ENCODE measurements at regions not wholly inside any gene's neighbourhood (a gene's known extent, or its start where the extent isn't known, plus 50 kb on each side); places are given as distances from the start of the nearest gene placed in this dataset.
"Not testable (repeated sequence)": the region's sequence is repeated elsewhere in the genome, so short reads cannot be mapped to it uniquely, and the experiment has no call there.

- no peak for DNase-seq
Observed at GRCh38 chr3:144546539-144546938, 574.9 kb downstream of the DIPK2A start.

DNA sequence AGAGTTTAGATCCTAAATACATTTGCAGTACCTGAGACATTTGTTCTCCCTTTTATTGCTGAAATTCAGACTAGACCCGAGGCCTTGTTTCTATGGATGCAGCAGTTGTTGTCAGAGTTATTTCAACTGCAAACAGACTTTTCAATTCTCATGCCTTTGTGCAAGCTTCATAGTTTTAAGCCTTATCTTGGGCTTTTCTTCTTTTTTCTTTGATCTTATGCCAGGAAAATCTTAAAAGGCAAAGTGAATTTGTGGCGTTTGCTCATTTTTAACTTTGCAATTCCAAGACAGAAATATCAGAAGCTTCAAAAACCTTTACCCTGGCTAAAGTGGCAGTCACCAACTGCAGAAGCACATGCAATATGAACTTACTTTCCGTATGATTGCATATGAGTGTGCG lies 576.7 kb downstream of the DIPK2A start:
- no peak for DNase-seq

- DNase-seq, result no peak
Observed at GRCh38 chr3:144549166-144549565, 577.5 kb downstream of the DIPK2A start.

DNA sequence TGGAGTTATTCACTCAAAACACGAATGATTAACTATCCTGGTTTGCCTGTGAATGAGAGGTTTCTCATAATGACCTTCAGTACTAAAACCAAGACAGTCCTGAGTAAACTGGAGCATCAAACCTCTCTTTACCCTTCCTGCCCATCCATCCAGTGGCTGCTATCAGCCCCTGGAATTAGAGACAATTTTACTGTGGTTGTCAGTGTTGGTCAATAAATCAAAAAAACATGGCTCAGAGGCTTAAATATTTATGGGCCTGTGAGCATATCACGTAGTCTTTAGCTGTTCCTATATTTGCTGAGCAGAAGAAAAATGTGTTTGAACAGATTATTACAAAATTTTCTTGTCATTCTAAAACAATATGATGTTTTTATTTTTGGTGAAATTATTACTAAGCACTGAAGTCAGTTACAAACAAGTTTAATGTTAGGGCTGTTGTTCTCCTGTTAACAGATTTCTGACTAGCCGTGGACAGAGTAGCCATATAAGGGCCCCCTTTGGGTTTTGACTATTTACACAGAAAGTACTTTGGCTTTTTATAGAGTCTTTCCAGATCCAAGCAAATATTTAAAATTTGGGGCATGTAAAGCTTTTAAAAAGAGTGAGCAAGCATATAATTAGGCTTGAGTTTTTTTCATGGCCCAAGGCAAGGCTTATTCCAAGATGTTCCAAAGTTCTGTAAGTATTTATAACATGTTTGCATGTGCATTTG lies 580.9 kb downstream of the DIPK2A start:
- DNase-seq, result no peak

DNA sequence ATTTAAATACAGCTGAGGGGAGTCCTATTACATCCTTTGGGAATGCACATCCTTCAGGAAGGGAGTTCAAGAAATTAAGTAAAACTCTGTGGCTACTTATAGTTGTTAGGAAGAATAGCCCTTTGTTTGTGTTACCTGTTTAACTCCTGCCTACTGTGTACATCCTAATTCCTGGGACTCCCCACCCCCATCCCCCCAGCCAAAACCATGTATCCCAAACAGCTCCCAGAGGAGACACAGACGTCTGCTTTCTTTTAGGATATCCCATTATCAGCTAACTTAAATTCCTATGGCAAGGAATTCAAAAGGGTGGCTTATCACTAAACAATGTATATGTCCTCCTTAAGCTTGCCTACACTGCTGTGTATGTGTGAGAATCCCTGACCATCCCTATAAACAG lies 581.7 kb downstream of the DIPK2A start:
- no peak for DNase-seq

DNA sequence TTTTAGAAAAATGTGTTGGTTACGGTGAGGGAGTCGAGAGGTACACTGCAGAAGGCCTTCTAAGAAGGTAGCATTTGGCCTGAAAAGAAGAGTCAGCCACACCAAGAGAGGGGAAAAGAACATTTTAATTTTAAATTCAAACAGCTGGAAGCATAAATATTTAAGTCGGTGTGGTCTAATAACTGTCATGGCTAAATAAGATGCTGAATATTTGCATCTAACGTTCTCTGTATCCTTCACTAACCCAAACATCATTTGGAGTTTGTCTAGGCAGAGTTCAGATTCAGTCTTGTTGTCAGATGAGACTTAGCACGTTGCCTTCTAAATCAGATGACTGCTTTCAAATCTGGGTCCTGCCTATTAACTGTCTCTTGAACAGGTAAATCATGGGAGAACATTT lies 583.3 kb downstream of the DIPK2A start:
- DNase-seq, result no peak

DNA sequence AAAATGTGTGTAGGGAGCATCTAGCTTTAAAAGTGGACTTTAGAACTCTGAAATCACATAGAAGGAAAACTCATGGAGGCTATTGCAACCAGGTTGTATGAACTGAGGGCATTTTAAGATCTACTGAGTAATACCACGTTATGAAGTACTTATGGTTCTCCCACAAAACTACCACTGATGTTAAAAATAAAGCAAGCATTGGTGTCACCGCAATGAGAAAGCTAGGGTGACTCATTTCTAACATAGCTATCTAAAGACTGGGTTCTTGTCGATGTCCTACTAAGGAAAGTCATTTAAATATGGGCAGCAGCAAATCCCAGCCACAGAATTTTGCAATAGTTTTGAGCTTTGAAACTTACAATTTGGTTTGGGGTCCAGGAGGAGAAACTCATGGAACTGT lies 584.8 kb downstream of the DIPK2A start:
- peak; percentile 3 for DNase-seq

DNA sequence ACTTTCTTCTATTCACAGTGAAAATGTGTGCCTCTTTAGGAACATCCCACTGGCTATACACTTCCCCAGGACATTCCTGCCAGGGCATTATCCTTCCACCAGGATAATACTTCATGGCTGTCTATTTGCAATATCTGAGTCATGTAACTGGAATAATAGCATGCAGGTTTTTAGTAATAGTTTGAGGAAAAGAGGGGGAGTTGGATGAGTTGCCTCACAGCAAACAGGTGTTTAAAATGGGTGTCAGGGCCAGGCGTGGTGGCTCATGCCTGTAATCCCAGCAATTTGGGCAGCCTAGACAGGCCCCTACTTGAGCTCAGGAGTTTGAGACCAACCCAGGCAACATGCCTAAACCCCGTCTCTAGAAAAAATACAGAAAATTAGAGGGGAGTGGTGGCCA lies 585.9 kb downstream of the DIPK2A start:
- peak; percentile 9 for DNase-seq

DNA sequence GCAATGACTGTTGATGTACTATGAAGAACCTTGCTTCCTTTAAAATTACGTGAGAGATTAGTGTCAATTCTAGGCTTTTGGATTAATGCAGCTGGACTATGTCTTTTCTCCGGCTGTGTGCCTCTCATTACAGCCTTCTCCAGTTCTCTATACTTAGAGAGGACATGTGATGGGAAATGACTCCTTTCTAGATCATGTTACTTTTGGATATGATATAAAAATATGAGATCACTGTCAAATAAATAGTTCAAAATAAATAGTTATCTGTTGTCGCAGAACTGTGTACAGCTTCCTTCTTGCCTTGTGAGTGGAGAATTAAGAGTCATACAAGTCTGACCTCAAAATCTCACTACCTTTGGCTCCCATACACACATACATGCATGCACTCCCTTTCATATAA lies 592.4 kb downstream of the DIPK2A start:
- no peak for DNase-seq

GRCh38 chr3:144566320-144566719 lies 594.7 kb downstream of the DIPK2A start:
- no peak for DNase-seq

GRCh38 chr3:144569651-144570050 lies 598.0 kb downstream of the DIPK2A start:
- DNase-seq, result no peak

- no peak for DNase-seq
Observed at GRCh38 chr3:144583871-144584270, 612.2 kb downstream of the DIPK2A start.

DNA sequence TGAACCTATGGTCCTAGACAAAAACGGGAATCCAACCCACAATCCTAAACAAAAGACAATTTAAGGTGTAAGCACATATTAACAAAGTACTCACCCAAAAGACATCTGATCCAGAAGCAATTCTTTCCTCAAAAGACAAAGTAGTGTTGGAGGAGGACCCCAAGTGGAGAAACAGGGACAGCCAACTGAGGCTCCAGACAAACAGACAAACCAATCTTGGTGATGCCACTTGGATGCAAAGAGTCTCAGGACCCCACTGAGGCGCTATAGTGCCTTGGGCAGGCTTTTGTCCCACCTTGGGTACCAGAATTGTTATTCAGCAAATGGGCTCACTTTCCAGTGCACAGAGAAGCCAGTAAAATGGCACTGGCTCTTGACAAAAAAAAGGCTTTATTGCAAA lies 613.8 kb downstream of the DIPK2A start:
- DNase-seq, result no peak

- no peak for DNase-seq
Observed at GRCh38 chr3:144585953-144586352, 614.3 kb downstream of the DIPK2A start.

DNA sequence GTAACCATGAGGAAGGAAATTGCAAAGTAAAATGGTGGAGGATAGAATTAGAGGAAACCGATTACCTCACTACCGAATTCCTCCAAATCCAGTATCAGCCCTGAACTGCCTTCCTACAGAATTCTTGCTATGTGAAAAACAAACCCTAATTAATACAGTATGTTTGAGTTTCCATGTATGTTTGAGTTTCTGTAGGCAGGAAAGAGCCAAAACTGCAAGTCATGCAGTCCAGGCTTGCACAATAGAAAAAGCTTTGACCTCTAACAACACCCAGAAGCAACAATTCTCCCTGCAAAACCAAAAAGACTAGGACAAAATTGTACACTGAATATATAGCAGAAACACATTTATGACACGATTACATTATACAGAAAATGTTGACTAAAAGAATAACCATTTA lies 614.8 kb downstream of the DIPK2A start:
- DNase-seq, result peak; percentile 75

GRCh38 chr3:144590854-144591253 lies 619.2 kb downstream of the DIPK2A start:
- DNase-seq, result peak; percentile 88

GRCh38 chr3:144593881-144594280 lies 622.3 kb downstream of the DIPK2A start:
- no peak for DNase-seq

GRCh38 chr3:144620236-144620635 lies 648.6 kb downstream of the DIPK2A start:
- not testable (repeated sequence) for DNase-seq

GRCh38 chr3:144622845-144623244 lies 651.2 kb downstream of the DIPK2A start:
- DNase-seq, result no peak

GRCh38 chr3:144624656-144625055 lies 653.0 kb downstream of the DIPK2A start:
- DNase-seq, result no peak

DNA sequence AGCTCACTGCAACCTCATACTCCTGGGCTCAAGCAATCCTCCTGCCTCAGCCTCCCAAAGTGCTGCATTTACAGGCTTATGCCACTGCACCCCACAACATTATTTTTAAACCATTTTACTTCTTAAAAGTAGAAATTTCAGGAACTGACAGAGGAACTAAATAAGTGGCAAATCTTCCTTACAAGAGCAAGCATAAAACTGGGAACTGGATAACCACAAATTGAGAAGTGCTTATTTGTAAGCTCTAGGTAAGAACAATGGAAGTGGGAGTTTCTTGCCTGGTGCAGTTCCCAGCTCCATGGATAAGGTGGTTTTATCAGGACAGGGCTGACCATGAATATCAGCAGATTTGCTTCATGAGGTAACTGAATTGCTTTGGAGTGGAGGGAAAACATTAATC lies 655.2 kb downstream of the DIPK2A start:
- DNase-seq, result no peak

GRCh38 chr3:144629381-144629780 lies 657.8 kb downstream of the DIPK2A start:
- no peak for DNase-seq

DNA sequence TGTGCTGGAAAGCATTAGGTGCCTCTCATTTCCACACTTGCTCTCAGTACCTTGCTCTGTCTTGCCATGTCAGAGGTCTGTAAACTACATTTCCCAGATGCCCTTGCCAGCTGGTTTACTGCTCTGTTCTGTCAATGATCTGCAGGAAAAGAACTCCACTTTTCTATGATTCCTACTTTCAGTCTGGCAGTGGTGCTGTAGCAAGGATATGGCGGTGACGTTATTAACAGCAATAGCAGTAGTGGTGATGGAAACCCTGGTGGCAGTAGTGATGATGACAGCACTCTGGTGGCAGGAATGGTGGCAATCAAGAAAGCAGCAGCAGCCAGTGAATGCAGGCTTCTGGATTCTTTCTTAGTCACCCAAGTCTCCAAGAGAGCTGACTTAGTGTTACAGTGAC lies 665.2 kb downstream of the DIPK2A start:
- no peak for DNase-seq

DNA sequence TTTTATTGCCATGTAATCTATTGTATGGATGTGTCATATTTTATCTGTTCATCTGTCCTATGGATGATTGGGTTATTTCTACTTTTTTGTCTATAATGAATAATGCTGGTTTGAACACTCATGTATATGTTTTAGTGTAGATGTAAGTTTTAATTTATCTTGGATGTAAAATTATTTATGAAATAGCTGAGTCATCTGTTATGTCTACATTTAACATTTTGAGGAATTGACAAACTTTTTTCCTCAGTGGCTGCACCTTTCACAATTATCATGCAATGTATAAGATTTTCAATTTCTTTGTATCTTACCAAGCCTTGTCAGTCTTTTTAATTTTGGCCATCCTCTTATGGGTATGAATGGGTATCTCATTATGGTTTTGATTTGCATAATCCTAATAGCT lies 666.4 kb downstream of the DIPK2A start:
- no peak for DNase-seq

GRCh38 chr3:144643771-144644198 lies 672.2 kb downstream of the DIPK2A start:
- DNase-seq, result peak; percentile 67

All from fibroblast of skin of abdomen (primary cell).